Esophagus squamous epithelium (tissue), 5 donors: ENCODE measurements at regions not wholly inside any gene's neighbourhood (a gene's known extent, or its start where the extent isn't known, plus 50 kb on each side); places are given as distances from the start of the nearest gene placed in this dataset.

Source experiments
- DNase-seq: peaks from one replicate; lab custom pipeline; 2025; lab: John Stamatoyannopoulos, UW
- H3K27ac ChIP-seq, 4 donors: fragments of 200-600 bp; sonication (generic); one replicate each; pipeline ENCODE4 v1.5.1; 2016 to 2019; ENCODE audit warnings: mild to moderate bottlenecking in 1 of 4
- H3K27me3 ChIP-seq, 4 donors: fragments of 200-600 bp; sonication (generic); 1 replicate in 3 of 4; 2 replicates in 1 of 4; pipeline versions ENCODE4 v1.5.1 to v1.6.0; 2017 to 2021; ENCODE audit warnings: antibody characterized with exemption in 1 of 4
- H3K36me3 ChIP-seq, 3 donors: fragments of 200-600 bp; sonication (generic); one replicate each; pipeline ENCODE4 v1.5.1; 2016 to 2019
- H3K4me1 ChIP-seq, 3 donors: fragments of 200-600 bp; sonication (generic); one replicate each; pipeline ENCODE4 v1.5.1; 2017 to 2019
- H3K4me3 ChIP-seq, 4 donors: fragments of 200-600 bp; sonication (generic); 1 replicate in 3 of 4; 2 replicates in 1 of 4; pipeline ENCODE4 v1.5.1; 2016 to 2019; ENCODE audit warnings: mild to moderate bottlenecking in 2 of 4, moderate library complexity in 1 of 4
- H3K9me3 ChIP-seq, 3 donors: fragments of 200-600 bp; sonication (generic); one replicate each; pipeline ENCODE4 v1.5.1; 2016 to 2019
- POLR2A ChIP-seq, 4 donors: fragments of 450-650 bp; IDR thresholded peaks; one replicate each; pipeline ENCODE4 v1.6.1; 2017; ENCODE audit warnings: antibody characterized with exemption in 4 of 4, mild to moderate bottlenecking in 4 of 4, moderate library complexity in 3 of 4
- WGBS, 2 donors: methylation state at CpG; one replicate each; pipeline ENCODE4 v1.1.5; 2018; 5-methylcytosine and 5-hydroxymethylcytosine counted together
- intact Hi-C: fragments of 100-400 bp; cut with DNase I; formaldehyde crosslinking; loops from one replicate; pipeline ENCODE4 v1.15.0; 2022
- TF ChIP-seq, protein P1 (sequence below), 6 experiments: fragments of 450-650 bp in 4 of 6; fragments of 200-600 bp in 2 of 6; sonication (generic) in 2 of 6; IDR thresholded peaks; one replicate each; pipeline ENCODE4 v1.5.1; 2016 to 2019; ENCODE audit warnings: antibody characterized with exemption in 6 of 6, mild to moderate bottlenecking in 4 of 6, moderate library complexity in 4 of 6
- donor health status: DM: yes; HTN: yes; CAD: no.

DNA sequence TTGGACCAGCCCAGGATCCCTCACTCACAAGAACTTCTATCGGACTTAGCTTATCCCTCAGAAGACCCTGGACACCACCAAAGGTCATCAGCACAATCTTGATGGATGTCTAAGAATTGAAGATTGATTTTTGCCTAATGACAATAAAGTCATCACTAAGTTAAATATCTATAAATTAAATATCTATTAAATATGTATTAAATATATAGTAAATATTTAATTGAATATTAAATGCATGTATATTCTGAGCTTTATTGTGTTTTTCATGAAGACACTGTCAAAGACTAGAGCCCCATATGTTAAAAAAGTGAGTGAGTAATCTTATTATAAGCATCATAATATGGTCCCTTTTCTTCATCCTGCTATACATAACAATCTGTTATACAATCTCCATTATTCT, 751.1 kb downstream of the KCNJ2 start:
- no peaks in the 10 kb centered on the region for H3K27me3 ChIP-seq
- no peak overlapping the region for H3K27ac ChIP-seq
- WGBS, 2 donors, result 82 to 95% methylated on average over 1 of the region's 1 CpG
- DNase-seq, result no peak
- TF ChIP-seq POLR2A (IDR thresholded peaks at IDR 0.05), result no peak
- TF ChIP-seq, protein P1, sequence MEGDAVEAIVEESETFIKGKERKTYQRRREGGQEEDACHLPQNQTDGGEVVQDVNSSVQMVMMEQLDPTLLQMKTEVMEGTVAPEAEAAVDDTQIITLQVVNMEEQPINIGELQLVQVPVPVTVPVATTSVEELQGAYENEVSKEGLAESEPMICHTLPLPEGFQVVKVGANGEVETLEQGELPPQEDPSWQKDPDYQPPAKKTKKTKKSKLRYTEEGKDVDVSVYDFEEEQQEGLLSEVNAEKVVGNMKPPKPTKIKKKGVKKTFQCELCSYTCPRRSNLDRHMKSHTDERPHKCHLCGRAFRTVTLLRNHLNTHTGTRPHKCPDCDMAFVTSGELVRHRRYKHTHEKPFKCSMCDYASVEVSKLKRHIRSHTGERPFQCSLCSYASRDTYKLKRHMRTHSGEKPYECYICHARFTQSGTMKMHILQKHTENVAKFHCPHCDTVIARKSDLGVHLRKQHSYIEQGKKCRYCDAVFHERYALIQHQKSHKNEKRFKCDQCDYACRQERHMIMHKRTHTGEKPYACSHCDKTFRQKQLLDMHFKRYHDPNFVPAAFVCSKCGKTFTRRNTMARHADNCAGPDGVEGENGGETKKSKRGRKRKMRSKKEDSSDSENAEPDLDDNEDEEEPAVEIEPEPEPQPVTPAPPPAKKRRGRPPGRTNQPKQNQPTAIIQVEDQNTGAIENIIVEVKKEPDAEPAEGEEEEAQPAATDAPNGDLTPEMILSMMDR (IDR thresholded peaks at IDR 0.05), result no peak
- H3K4me1 ChIP-seq, result no peaks in the 10 kb centered on the region
- no peaks in the 10 kb centered on the region for H3K9me3 ChIP-seq
- intact Hi-C loops, result no loop called here
- H3K36me3 ChIP-seq, result no peaks in the 10 kb centered on the region
- no peak overlapping the region for H3K4me3 ChIP-seq

GRCh38 chr17:70922268-70922667, 752.9 kb downstream of the KCNJ2 start:
- no peak overlapping the region for H3K4me3 ChIP-seq
- no peak overlapping the region for H3K27ac ChIP-seq
- TF ChIP-seq, protein P1 (IDR thresholded peaks at IDR 0.05), result no peak
- no peak for TF ChIP-seq POLR2A (IDR thresholded peaks at IDR 0.05)
- no peak for DNase-seq
- H3K4me1 ChIP-seq, result no peaks in the 10 kb centered on the region
- H3K36me3 ChIP-seq, result no peaks in the 10 kb centered on the region
- intact Hi-C loops, result no loop called here
- WGBS, 2 donors, result 79 to 88% methylated on average over 2 of the region's 2 CpGs
- H3K27me3 ChIP-seq, result no peaks in the 10 kb centered on the region
- no peaks in the 10 kb centered on the region for H3K9me3 ChIP-seq

- H3K27me3 ChIP-seq, result no peaks in the 10 kb centered on the region
- WGBS, 2 donors, result 76 to 81% methylated on average over 4 of the region's 4 CpGs
- TF ChIP-seq POLR2A (IDR thresholded peaks at IDR 0.05), result no peak
- TF ChIP-seq, protein P1 (IDR thresholded peaks at IDR 0.05), result no peak
- H3K4me1 ChIP-seq, result no peaks in the 10 kb centered on the region
- intact Hi-C loops, result no loop called here
- no peaks in the 10 kb centered on the region for H3K9me3 ChIP-seq
- no peaks in the 10 kb centered on the region for H3K36me3 ChIP-seq
- no peak for DNase-seq
- H3K27ac ChIP-seq, result no peak overlapping the region
- H3K4me3 ChIP-seq, result no peak overlapping the region
These were observed 755.4 kb downstream of the KCNJ2 start for GRCh38 chr17:70924776-70925175.

DNA sequence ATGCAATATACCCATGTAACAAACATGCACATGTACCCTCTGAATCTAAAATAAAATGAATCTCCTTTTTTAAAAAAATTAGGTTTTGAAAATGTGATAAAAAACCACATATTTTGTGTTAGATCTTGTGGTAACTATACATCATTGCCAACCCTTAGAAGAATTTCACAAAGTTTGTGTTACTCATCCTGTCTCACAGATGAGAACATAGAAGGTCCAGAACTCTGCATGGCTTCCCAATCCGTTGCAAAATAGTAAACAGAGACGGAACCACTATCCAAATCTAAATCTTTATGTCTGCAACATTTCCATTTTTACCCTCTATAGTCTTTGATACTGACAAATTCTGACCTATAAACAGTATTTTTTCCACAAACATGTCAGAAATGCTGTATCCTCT, 759.9 kb downstream of the KCNJ2 start:
- no peak for TF ChIP-seq POLR2A (IDR thresholded peaks at IDR 0.05)
- TF ChIP-seq, protein P1 (IDR thresholded peaks at IDR 0.05), result no peak
- H3K36me3 ChIP-seq, result no peaks in the 10 kb centered on the region
- intact Hi-C loops, result no loop called here
- H3K4me3 ChIP-seq, result no peak overlapping the region
- DNase-seq, result no peak
- no peaks in the 10 kb centered on the region for H3K27me3 ChIP-seq
- H3K9me3 ChIP-seq, result no peaks in the 10 kb centered on the region
- WGBS, 2 donors, result 62 to 70% methylated on average over 2 of the region's 2 CpGs
- H3K27ac ChIP-seq, result no peak overlapping the region
- H3K4me1 ChIP-seq, result no peaks in the 10 kb centered on the region

- H3K27ac ChIP-seq, result no peak overlapping the region
- no peaks in the 10 kb centered on the region for H3K36me3 ChIP-seq
- no peaks in the 10 kb centered on the region for H3K27me3 ChIP-seq
- intact Hi-C loops, result no loop called here
- DNase-seq, result no peak
- WGBS, 2 donors, result 70 to 77% methylated on average over 3 of the region's 3 CpGs
- TF ChIP-seq POLR2A (IDR thresholded peaks at IDR 0.05), result no peak
- TF ChIP-seq, protein P1 (IDR thresholded peaks at IDR 0.05), result no peak
- no peaks in the 10 kb centered on the region for H3K9me3 ChIP-seq
- H3K4me1 ChIP-seq, result no peaks in the 10 kb centered on the region
- H3K4me3 ChIP-seq, result no peak overlapping the region
These were observed 764.9 kb downstream of the KCNJ2 start for GRCh38 chr17:70934231-70934630.
